Uterus (tissue), 3 donors: ENCODE measurements at regions not wholly inside any gene's neighbourhood (a gene's known extent, or its start where the extent isn't known, plus 50 kb on each side); places are given as distances from the start of the nearest gene placed in this dataset.

ENCODE experiments used
- DNase-seq, 2 donors: peaks; one replicate each; pipeline ENCODE4 v3.0.0-alpha.2; 2019 to 2020
- H3K27ac ChIP-seq, 2 donors: fragments of 200-600 bp; sonication (generic); 1 replicate in 1 of 2; 2 replicates in 1 of 2; pipeline ENCODE4 v1.5.1; 2016 to 2018
- H3K27me3 ChIP-seq, 2 donors: fragments of 200-600 bp; sonication (generic); one replicate each; pipeline ENCODE4 v1.5.1; 2018 to 2019; ENCODE audit warnings: control low read depth in 1 of 2
- H3K36me3 ChIP-seq, 2 donors: fragments of 200-600 bp; sonication (generic); one replicate each; pipeline ENCODE4 v1.5.1; 2019; ENCODE audit warnings: control low read depth in 1 of 2
- H3K4me1 ChIP-seq, 2 donors: fragments of 200-600 bp; sonication (generic); one replicate each; pipeline ENCODE4 v1.5.1; 2018 to 2019; ENCODE audit warnings: control low read depth in 1 of 2
- H3K4me3 ChIP-seq, 2 donors: fragments of 200-600 bp; sonication (generic); 1 replicate in 1 of 2; 2 replicates in 1 of 2; pipeline ENCODE4 v1.5.1; 2018 to 2019; ENCODE audit warnings: mild to moderate bottlenecking in 1 of 2
- H3K9me3 ChIP-seq, 2 donors: fragments of 200-600 bp; sonication (generic); one replicate each; pipeline ENCODE4 v1.5.1; 2019; ENCODE audit warnings: control low read depth in 1 of 2
- CTCF ChIP-seq, 4 experiments: fragments of 200-600 bp in 2 of 4; fragments of 450-650 bp in 2 of 4; sonication (generic) in 2 of 4; IDR thresholded peaks; one replicate each; pipeline ENCODE4 v1.5.1; 2016 to 2019; ENCODE audit warnings: antibody characterized with exemption in 4 of 4, mild to moderate bottlenecking in 2 of 4, moderate library complexity in 1 of 4
- POLR2A ChIP-seq, 2 donors: fragments of 450-650 bp; IDR thresholded peaks; one replicate each; pipeline ENCODE4 v1.6.1; 2016; ENCODE audit warnings: antibody characterized with exemption in 2 of 2, mild to moderate bottlenecking in 1 of 2, moderate library complexity in 1 of 2
- intact Hi-C: fragments of 100-400 bp; cut with DNase I; formaldehyde crosslinking; loops from one replicate; pipeline ENCODE4 v1.15.1; 2023; ENCODE audit warnings: low total_unique reads
- donor health status: DM: yes; HTN: yes; CAD: no.

- Histone ChIP-seq H3K36me3 (no peaks in the 10 kb centered on the region), H3K9me3 (no peaks in the 10 kb centered on the region), H3K4me3 (no peak overlapping the region), H3K27ac (no peak overlapping the region), H3K27me3 (peaks cover 0 to 3% of the 10 kb centered on the region in 2 donors), H3K4me1 (no peaks in the 10 kb centered on the region)
- intact Hi-C loops, result loop anchor here (5.0 kb wide), 1 partner anchor 311 kb away; no protein-coding TSS in a partner anchor
- DNase-seq, result no peak
- no peak for TF ChIP-seq CTCF (IDR thresholded peaks at IDR 0.05)
- TF ChIP-seq POLR2A (IDR thresholded peaks at IDR 0.05), result no peak
Observed at GRCh38 chr6:55981660-55982059, 106.3 kb upstream of the BMP5 start.

- Histone ChIP-seq H3K4me1 (no peaks in the 10 kb centered on the region), H3K9me3 (no peaks in the 10 kb centered on the region), H3K27ac (no peak overlapping the region), H3K36me3 (no peaks in the 10 kb centered on the region), H3K27me3 (peaks cover 0 to 3% of the 10 kb centered on the region in 2 donors), H3K4me3 (no peak overlapping the region)
- intact Hi-C loops, result loop anchor here (5.0 kb wide), 1 partner anchor 312 kb away; no protein-coding TSS in a partner anchor
- peak in 1 of 2 donors; percentile 29 for DNase-seq
- no peak for TF ChIP-seq POLR2A (IDR thresholded peaks at IDR 0.05)
- peak; percentile 57 to 80 (median 67) for TF ChIP-seq CTCF (IDR thresholded peaks at IDR 0.05)
Observed at GRCh38 chr6:55980627-55981211, 105.3 kb upstream of the BMP5 start.

- H3K9me3 ChIP-seq, result no peaks in the 10 kb centered on the region
- no peak overlapping the region for H3K4me3 ChIP-seq
- intact Hi-C loops, result no loop called here
- peaks cover 0 to 3% of the 10 kb centered on the region in 2 donors for H3K27me3 ChIP-seq
- TF ChIP-seq POLR2A (IDR thresholded peaks at IDR 0.05) (no peak), CTCF (IDR thresholded peaks at IDR 0.05) (no peak)
- no peak overlapping the region for H3K27ac ChIP-seq
- H3K4me1 ChIP-seq, result no peaks in the 10 kb centered on the region
- H3K36me3 ChIP-seq, result no peaks in the 10 kb centered on the region
- DNase-seq, result no peak
Observed at GRCh38 chr6:55979526-55979925, 104.1 kb upstream of the BMP5 start.

- no peaks in the 10 kb centered on the region for H3K36me3 ChIP-seq
- no peaks in the 10 kb centered on the region for H3K9me3 ChIP-seq
- TF ChIP-seq CTCF (IDR thresholded peaks at IDR 0.05) (no peak), POLR2A (IDR thresholded peaks at IDR 0.05) (no peak)
- no peak overlapping the region for H3K4me3 ChIP-seq
- DNase-seq, result no peak
- no peaks in the 10 kb centered on the region for H3K4me1 ChIP-seq
- H3K27ac ChIP-seq, result no peak overlapping the region
- H3K27me3 ChIP-seq, result peaks cover 0 to 3% of the 10 kb centered on the region in 2 donors
- intact Hi-C loops, result no loop called here
Observed at GRCh38 chr6:55977959-55978665, 102.7 kb upstream of the BMP5 start.

GRCh38 chr6:55974688-55975087 lies 99.3 kb upstream of the BMP5 start:
- Histone ChIP-seq H3K27me3 (no peaks in the 10 kb centered on the region), H3K36me3 (no peaks in the 10 kb centered on the region), H3K4me1 (no peaks in the 10 kb centered on the region), H3K9me3 (no peaks in the 10 kb centered on the region), H3K27ac (no peak overlapping the region), H3K4me3 (no peak overlapping the region)
- intact Hi-C loops, result no loop called here
- TF ChIP-seq CTCF (IDR thresholded peaks at IDR 0.05) (no peak), POLR2A (IDR thresholded peaks at IDR 0.05) (no peak)
- no peak for DNase-seq
